Thoracic aorta (tissue), 2 donors: ENCODE measurements at regions not wholly inside any gene's neighbourhood (a gene's known extent, or its start where the extent isn't known, plus 50 kb on each side); places are given as distances from the start of the nearest gene placed in this dataset.

ENCODE experiments used
- ATAC-seq: fragments of 150-250 bp; one replicate; pipeline ENCODE4 v1.8.0; 2017; ENCODE audit warnings: low read depth; ENCODE audit not compliant: insufficient number of reproducible peaks, low FRiP score
- DNase-seq: peaks from one replicate; pipeline ENCODE4 v3.0.0-alpha.2; 2020; ENCODE audit warnings: low spot score
- H3K27ac ChIP-seq, 2 donors: fragments of 200-600 bp; sonication (generic); 1 replicate in 1 of 2; 2 replicates in 1 of 2; pipeline ENCODE4 v1.5.1; 2016; ENCODE audit warnings: mild to moderate bottlenecking in 2 of 2, moderate library complexity in 2 of 2
- H3K27me3 ChIP-seq: fragments of 200-600 bp; sonication (generic); replicated peaks from 2 replicates; pipeline ENCODE4 v1.6.0; 2016; ENCODE audit warnings: mild to moderate bottlenecking; ENCODE audit not compliant: insufficient read depth
- H3K36me3 ChIP-seq: fragments of 200-600 bp; sonication (generic); one replicate; pipeline ENCODE4 v1.5.1; 2016
- H3K4me1 ChIP-seq, 2 donors: fragments of 200-600 bp; sonication (generic); 1 replicate in 1 of 2; 2 replicates in 1 of 2; pipeline versions ENCODE4 v1.5.1 to v1.6.0; 2016; ENCODE audit warnings: low read depth in 2 of 2, mild to moderate bottlenecking in 1 of 2; ENCODE audit not compliant: control insufficient read depth in 1 of 2
- H3K4me3 ChIP-seq: fragments of 200-600 bp; sonication (generic); 2 replicates; pipeline ENCODE4 v1.5.1; 2016; ENCODE audit warnings: mild to moderate bottlenecking
- H3K9me3 ChIP-seq: fragments of 200-600 bp; sonication (generic); 2 replicates; pipeline ENCODE4 v1.5.1; 2016
- CTCF ChIP-seq: fragments of 200-600 bp; sonication (generic); IDR thresholded peaks from one replicate; pipeline ENCODE4 v1.5.1; 2019; ENCODE audit warnings: antibody characterized with exemption

GRCh38 chr7:46197785-46198540 lies 276.9 kb upstream of the IGFBP3 start:
- no peak for ATAC-seq
- H3K27me3 ChIP-seq: no peaks in the 10 kb centered on the region
- H3K27ac ChIP-seq: no peak overlapping the region
- no peaks in the 10 kb centered on the region for H3K9me3 ChIP-seq
- TF ChIP-seq CTCF: no peak
- no peaks in the 10 kb centered on the region for H3K4me1 ChIP-seq
- no peaks in the 10 kb centered on the region for H3K36me3 ChIP-seq
- DNase-seq: no peak
- H3K4me3 ChIP-seq: no peak overlapping the region

DNA sequence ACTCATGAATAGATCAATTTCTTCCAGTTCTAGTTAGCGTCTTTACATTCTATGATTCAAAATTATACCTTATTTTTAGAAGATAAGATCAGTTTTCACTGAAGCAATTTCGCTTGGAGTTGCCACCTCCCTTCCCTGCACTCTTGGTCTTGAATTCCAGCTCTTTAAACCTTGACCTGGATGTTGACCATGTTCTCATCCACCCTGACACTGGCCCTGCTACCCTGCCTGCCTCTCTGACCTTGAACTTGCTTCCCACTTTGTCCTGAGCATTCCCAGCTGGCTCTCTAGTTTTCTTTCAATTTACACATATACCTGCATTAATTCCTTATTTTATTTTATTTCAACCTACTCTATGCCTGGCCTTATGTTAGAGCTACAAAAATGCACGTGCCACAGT lies 274.9 kb upstream of the IGFBP3 start:
- DNase-seq (no peak), ATAC-seq (no peak)

GRCh38 chr7:46192271-46192670 lies 271.2 kb upstream of the IGFBP3 start:
- TF ChIP-seq CTCF: no peak

More for the DNA sequence above, 274.9 kb upstream of the IGFBP3 start:
- Histone ChIP-seq H3K36me3 (no peaks in the 10 kb centered on the region), H3K9me3 (no peaks in the 10 kb centered on the region), H3K4me1 (no peaks in the 10 kb centered on the region), H3K27me3 (no peaks in the 10 kb centered on the region), H3K27ac (no peak overlapping the region), H3K4me3 (no peak overlapping the region)
- TF ChIP-seq CTCF: no peak

GRCh38 chr7:46191776-46192175 lies 270.7 kb upstream of the IGFBP3 start:
- H3K4me3 ChIP-seq: no peak overlapping the region
- no peak overlapping the region for H3K27ac ChIP-seq
- no peaks in the 10 kb centered on the region for H3K4me1 ChIP-seq
- no peaks in the 10 kb centered on the region for H3K27me3 ChIP-seq
- no peaks in the 10 kb centered on the region for H3K9me3 ChIP-seq
- no peak for TF ChIP-seq CTCF
- DNase-seq: no peak
- ATAC-seq: no peak
- no peaks in the 10 kb centered on the region for H3K36me3 ChIP-seq

More at GRCh38 chr7:46192271-46192670, 271.2 kb upstream of the IGFBP3 start:
- H3K4me1 ChIP-seq: no peaks in the 10 kb centered on the region
- no peaks in the 10 kb centered on the region for H3K27me3 ChIP-seq
- H3K4me3 ChIP-seq: no peak overlapping the region
- no peaks in the 10 kb centered on the region for H3K9me3 ChIP-seq
- DNase-seq: no peak
- no peaks in the 10 kb centered on the region for H3K36me3 ChIP-seq
- H3K27ac ChIP-seq: no peak overlapping the region
- ATAC-seq: no peak

DNA sequence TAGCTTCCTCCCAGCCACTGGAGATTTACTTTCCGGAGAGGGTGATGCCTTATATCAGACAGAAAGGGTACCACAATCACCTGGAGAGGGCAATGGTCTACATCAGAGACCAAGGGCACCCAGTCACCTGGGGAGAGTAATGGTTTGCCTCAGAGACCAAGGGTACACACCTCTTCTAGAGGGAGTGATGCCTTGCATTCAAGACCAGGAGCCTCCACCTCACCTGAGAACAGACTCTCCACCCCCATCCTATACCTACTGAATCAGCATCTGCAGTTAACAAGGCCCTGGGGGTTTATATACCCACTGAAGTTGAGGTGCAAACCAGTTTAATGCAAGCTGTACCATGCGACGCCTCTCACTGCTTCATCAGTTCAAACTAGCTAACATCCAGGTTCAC lies 270.2 kb upstream of the IGFBP3 start:
- no peak for ATAC-seq
- TF ChIP-seq CTCF: no peak
- Histone ChIP-seq H3K9me3 (no peaks in the 10 kb centered on the region), H3K36me3 (no peaks in the 10 kb centered on the region), H3K27me3 (no peaks in the 10 kb centered on the region), H3K4me1 (no peaks in the 10 kb centered on the region), H3K27ac (no peak overlapping the region), H3K4me3 (no peak overlapping the region)
- no peak for DNase-seq
